Left kidney (tissue), 1 donor: ENCODE measurements at regions not wholly inside any gene's neighbourhood (a gene's known extent, or its start where the extent isn't known, plus 50 kb on each side); places are given as distances from the start of the nearest gene placed in this dataset.

Source experiments
- DNase-seq: peaks from one replicate; pipeline ENCODE4 v3.0.0-alpha.2; 2013

GRCh38 chr1:116232989-116233514, 121.9 kb downstream of the MAB21L3 start:
- DNase-seq: peak; percentile 13

GRCh38 chr1:116234429-116234828, 123.2 kb downstream of the MAB21L3 start:
- no peak for DNase-seq

GRCh38 chr1:116239916-116240315, 128.7 kb downstream of the MAB21L3 start:
- no peak for DNase-seq

- no peak for DNase-seq
These were observed 130.3 kb upstream of the ATP1A1 start for GRCh38 chr1:116242741-116243140.

GRCh38 chr1:116243333-116244054, 129.6 kb upstream of the ATP1A1 start:
- no peak for DNase-seq

- DNase-seq: no peak
These were observed 126.9 kb upstream of the ATP1A1 start for GRCh38 chr1:116246174-116246573.

- no peak for DNase-seq
These were observed 120.8 kb upstream of the ATP1A1 start for GRCh38 chr1:116252271-116252670.

- DNase-seq: no peak
These were observed 120.3 kb upstream of the ATP1A1 start for GRCh38 chr1:116252785-116253184.

- DNase-seq: peak; percentile 68
These were observed 119.3 kb upstream of the ATP1A1 start for GRCh38 chr1:116253566-116254382.

- no peak for DNase-seq
These were observed 118.3 kb upstream of the ATP1A1 start for GRCh38 chr1:116254776-116255175.

GRCh38 chr1:116255486-116256285, 117.4 kb upstream of the ATP1A1 start:
- DNase-seq: no peak

- DNase-seq: no peak
These were observed 116.8 kb upstream of the ATP1A1 start for GRCh38 chr1:116256286-116256649.

- DNase-seq: no peak
These were observed 116.2 kb upstream of the ATP1A1 start for GRCh38 chr1:116256875-116257274.

GRCh38 chr1:116257341-116257767, 115.7 kb upstream of the ATP1A1 start:
- DNase-seq: no peak

GRCh38 chr1:116257836-116258235, 115.2 kb upstream of the ATP1A1 start:
- no peak for DNase-seq

GRCh38 chr1:116258668-116259419, 114.2 kb upstream of the ATP1A1 start:
- no peak for DNase-seq

- no peak for DNase-seq
These were observed 113.4 kb upstream of the ATP1A1 start for GRCh38 chr1:116259663-116260062.

GRCh38 chr1:116260115-116260514, 112.9 kb upstream of the ATP1A1 start:
- DNase-seq: no peak

- no peak for DNase-seq
These were observed 112.4 kb upstream of the ATP1A1 start for GRCh38 chr1:116260621-116261020.

GRCh38 chr1:116261227-116261626, 111.8 kb upstream of the ATP1A1 start:
- DNase-seq: no peak

- DNase-seq: no peak
These were observed 110.6 kb upstream of the ATP1A1 start for GRCh38 chr1:116262207-116262994.
